CD4-positive, alpha-beta T cell treated with Interleukin-17A for 1 hour (primary cell): ENCODE measurements at regions not wholly inside any gene's neighbourhood (a gene's known extent, or its start where the extent isn't known, plus 50 kb on each side); places are given as distances from the start of the nearest gene placed in this dataset.

Experiments
- DNase-seq: peaks from one replicate; pipeline ENCODE4 v3.0.0-alpha.2; 2020

DNA sequence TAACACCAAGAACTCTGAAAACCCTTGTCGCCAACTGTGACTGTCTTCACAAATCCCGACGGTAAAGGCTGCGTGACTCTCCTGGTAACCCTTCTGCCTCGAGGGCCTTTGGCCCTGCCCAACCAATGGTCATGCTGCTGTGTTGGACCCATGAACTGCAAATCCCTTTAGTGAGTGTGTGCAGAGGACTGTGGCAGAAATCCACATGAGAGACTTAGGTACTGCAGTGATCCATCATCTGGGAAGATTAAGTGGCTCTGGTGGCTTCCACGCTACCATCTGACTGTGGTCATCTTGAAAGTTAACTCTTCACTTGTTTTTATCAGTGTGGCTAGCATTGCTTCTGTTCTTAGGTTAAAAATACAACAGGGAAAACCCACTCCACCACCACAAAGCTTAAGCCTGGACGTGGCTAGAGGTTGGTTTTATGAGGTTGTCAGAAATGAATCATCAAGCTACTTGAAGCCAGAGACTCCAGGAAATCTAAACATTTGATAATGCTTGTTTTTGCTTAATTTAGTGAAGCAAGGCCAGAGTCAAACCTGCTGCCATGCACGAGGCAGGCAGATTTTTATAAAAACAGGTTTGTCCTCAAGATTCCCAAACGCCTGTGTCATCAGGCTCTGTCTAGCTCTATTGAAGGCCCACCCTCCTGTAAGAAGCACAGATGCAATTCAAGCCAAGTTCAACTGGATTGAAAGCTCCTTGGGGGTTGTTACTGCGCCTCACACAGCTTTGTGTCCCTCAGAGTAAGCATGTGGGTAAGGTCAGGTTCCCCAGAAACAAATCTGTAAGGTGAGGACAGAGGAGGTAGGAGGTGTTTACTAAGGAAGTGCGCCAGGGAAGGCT is 52.7 kb upstream of the ERCC6L2 start:
- no peak for DNase-seq

DNA sequence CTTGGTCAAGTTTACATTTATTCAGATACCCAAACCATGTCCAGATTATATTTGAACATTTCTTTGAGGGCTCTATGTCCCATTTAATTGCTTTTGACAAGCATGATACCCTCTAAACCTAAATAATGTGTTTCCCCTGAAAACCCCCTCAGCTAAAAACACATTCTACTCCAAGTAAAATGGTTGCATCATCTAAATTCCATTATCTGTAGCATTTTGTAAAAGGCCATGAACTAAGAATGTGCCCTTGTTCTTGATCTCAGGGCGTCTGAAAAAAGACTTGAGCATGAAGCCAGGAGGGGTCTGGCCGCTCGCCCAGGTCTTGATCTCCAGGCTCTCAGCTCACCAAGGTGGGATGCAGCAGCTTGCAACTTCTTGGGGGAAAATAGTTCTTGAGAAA is 53.5 kb upstream of the ERCC6L2 start:
- DNase-seq: no peak

DNA sequence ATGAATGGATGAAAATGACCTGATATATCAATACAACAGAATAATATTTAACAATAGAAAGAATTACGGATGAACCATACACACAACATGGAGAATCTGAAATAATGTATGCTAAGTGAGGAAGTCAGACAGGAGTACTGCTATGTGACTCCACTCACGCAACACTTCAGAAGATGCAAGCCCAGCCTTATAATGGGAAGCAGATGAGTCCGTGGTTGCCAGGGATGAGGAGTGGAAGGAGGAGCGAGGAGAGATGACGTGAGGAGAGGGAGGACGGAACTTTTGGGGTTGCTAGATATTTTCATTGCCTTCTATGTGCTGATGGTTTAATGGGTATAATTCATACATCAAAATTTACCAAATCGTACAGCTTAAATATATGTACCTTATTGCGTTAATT is 55.4 kb upstream of the ERCC6L2 start:
- DNase-seq: no peak

DNA sequence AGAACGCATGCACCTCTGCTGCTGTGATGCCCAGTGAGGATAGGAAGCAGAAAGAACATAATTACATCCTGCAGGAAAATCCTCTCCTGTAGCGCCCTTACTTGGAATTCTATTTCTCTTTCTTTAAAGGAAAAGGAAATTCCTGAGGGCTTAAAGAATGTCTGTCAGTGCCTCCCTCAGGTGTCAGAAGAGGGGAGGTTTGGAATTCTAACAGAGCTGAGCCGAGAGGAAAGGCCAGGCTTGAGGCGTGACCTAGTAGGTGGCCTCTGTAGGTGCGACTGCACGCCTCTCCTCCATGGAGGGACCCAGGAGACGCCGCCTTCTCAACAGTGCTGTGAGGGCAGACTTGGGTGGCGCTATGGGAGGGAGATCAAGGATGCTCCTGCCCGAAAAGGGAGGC is 55.9 kb upstream of the ERCC6L2 start:
- DNase-seq: no peak

DNA sequence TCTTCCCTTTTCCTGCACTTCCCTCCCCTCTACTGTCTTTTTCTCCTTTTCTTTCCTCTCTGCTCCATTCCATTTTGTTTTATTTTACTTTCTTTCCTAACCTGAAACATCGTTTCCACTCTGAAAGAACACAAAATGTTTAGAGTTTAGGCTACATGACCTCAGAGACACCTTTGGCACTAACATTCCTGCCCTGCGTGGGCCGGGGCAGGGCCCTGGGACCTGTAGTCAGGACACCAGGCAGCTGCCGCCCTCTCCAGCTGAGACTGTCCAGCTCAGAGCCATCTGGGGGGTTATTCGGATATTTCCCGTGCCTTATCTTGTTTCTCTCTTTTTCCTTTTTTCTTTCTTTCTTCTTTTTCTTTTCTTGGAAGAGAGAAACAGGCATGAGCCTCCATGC is 58.3 kb upstream of the ERCC6L2 start:
- DNase-seq: no peak

DNA sequence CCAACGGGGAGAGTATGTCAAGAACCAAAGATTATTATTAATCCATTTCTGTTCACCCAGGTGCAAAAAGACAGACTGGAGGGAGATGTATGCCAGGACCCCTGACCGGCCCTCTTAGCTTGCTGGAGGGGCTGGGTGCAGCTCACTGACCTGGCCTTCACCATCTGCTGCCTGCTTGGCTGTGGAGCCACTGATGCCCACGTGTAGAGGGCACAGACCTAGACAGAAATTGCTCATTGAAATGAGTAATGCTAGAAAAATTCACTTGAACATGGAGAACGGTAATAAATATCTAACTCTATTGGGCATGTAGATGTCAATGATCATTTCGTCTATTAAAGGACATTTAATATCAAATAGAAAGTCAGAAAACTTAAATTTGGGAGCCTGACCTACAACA is 58.8 kb upstream of the ERCC6L2 start:
- no peak for DNase-seq

DNA sequence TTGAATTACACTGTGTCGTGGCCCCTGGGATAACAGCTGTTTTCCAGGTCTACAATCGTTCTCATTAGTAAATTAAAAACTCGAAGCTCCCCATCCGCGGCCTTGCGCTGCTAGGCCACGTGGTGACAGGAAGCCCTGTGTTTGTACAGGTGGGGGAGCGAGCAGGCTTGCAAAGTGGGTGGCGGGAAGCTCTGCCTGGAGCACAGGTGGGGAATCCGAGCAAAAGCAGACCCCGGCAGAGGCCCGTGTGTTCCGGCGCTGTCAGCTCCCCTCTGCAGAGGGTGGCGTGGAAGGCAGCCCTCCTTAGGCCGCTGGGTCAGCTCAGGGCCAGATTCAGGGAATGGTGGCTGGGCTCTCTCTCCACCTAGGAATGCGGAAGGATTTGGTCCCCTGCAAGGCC is 59.5 kb upstream of the ERCC6L2 start:
- DNase-seq: no peak

DNA sequence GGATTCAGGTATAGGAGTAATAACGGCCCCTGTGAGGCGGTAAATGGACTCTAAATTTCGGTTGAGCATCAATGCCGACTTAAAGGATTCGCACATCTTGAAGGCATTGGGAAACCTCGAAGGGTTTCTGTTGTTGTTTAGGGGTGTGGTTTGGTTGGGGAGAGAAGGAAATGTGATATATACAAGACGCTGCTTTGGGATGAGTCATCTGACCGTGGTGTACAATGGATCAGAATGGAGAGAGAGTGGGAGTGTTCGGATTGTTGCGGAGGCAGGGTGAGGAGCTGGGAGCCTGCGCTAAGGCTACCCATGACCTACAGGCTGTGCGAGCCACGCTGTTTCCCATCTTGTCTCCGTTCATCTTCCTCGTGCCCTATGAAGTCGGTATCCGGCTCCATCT is 60.4 kb upstream of the ERCC6L2 start:
- no peak for DNase-seq

DNA sequence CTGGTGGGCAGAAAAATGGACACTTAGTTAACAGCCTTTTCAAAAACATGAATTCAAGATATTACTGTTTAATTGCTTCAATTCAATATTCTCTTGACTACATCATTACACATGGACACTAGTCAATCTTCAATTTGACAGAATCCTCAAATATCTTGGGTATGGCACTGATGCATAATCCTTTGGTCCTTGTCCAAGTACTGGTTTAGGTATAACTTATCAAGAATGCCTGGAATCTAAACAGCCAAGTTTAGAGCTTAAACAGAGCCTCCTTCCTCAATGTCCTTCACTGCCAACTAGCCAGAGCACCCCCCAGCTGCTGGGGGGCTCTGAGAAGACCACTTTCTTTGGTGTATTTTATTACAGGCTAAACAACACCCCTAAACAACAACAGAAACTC is 61.6 kb upstream of the ERCC6L2 start:
- DNase-seq: no peak

DNA sequence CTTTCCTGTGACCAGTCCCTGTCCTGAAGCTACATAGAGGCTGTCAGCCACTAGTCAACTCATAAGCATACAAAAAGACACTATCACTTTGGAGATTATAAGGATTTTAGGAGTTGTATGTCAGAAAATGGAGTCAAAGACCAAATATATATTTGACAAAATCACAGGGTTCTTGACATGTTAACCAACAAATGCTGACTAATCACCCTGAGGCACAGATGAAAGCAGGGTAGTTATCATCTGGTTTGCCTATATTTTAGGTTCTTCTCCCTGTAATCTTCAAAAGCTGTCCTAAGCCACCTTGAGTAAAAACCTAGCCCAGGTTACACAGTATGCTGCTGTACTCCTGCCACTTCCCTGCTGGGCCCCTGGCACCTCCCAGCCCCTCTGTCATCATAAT is 64.7 kb upstream of the ERCC6L2 start:
- DNase-seq: no peak

DNA sequence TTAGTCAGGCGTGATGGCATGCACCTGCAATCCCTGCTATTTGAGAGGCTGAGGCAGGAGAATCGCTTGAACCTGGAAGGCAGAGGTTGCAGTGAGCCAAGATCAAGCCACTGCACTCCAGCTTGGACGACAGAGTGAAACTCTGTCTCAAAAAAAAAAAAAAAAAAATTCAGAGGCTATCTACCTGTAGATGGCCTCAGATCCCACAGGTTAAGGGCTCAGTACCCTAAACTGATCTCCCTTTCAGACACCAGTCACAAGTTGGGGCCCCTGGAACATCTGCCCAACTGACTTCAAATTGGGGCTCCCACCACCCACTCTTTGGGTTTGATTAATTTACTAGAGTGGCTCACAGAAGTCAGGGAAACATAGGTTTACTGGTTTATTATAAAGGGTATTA is 65.4 kb upstream of the ERCC6L2 start:
- DNase-seq: no peak

DNA sequence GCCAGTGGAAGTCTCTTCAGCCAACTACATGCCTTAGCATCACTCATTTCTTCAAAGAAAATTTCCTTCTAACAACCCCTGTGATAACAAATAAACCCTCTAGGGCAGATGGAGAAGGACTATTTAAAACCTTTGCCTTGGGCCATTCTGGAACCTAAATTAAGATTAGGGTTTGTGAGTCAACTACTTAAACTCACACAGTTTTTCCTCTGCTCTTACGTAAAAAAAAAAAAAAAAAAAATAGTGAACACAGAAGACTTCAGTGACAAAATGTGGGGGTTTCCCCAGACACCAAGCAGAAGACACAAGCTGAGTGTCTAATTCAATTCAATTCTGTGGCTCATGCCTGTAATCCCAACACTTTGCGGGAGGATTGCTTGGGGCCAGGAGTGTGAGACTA is 65.8 kb upstream of the ERCC6L2 start:
- DNase-seq: no peak

DNA sequence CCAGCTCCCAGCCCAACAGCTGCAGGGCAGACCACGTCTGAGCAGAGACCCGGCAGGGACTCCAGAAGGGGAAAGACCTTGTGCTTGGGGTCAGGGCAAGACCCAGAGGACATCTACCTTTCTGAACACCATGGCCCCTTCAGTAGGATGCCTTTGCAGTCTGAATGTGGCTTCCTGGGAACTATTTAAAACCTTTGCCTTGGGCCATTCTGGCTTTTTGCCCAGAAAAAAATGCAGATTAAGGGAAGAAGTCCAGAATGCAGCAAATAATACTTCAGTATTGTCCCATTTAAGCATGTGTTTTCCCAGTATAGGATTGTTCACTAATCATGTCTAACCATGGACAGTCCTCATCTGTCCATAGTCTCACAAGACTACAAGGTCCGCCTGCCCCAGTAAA is 67.5 kb upstream of the ERCC6L2 start:
- DNase-seq: no peak

DNA sequence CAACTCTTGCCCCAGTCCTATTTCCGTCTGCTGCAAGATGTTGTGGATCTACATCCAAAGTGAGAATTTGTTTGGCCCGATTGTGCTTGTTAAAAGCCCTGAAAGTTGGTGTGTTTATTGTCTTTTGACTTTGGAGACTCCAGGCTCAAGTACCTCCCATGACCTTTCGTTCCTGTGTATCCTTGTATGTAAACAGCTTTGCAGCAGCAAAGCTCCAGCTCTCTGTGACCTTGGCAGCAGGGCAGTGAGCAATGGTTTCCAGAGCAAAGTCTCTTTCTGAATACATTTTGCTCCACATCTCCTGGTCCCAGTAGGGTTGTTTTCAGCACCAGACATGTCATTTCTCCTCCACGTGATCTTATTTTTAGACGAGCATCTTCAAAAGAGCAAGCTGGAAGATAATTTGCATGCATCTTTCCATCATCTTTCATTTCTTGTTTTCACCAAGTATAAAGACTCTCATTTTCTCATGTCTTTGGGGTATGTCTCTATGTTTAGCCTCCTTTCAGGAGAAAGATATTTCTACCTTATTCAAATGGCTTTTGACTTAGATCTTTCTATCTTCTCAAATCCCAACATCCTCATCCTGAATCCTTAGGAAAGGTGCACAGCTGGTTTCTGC is 68.1 kb upstream of the ERCC6L2 start:
- no peak for DNase-seq

DNA sequence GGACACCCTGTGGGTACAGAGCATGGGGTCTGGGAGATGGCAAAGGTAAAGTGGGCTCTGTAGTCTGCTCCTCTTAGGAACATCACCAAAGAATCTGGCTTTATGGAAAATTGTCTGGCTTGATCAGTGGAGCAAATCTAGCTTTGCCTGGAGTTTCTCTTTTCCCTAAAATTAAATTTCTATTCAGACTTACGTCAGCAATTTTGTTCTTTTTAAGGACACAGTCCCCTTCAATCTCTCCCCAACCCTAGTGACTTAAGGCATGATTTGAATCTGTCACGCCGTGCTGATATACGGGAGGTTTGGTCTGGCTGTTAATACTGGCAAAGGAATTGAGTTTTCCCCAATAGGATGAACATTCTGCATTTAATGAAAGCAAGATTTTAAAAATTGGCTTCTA is 72.3 kb upstream of the ERCC6L2 start:
- no peak for DNase-seq

DNA sequence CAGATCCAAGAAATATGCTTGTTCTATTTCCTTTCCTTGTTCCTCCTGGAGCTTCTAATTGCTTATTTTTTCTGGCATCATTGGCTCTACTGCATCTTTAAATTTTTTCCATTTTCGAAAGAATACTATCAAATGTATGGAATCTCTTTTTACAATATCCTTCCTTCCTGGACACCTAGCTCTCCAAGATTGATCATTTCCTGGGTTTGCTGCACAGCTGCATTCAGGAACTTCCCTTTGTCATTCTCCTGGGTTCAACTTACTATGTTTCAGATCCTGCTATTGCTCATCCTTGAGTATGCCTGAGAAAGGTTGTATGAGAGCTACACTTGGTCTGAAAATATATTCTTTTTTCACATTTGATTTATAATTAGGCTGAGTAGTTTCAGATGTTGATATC is 73.7 kb upstream of the ERCC6L2 start:
- DNase-seq: no peak

DNA sequence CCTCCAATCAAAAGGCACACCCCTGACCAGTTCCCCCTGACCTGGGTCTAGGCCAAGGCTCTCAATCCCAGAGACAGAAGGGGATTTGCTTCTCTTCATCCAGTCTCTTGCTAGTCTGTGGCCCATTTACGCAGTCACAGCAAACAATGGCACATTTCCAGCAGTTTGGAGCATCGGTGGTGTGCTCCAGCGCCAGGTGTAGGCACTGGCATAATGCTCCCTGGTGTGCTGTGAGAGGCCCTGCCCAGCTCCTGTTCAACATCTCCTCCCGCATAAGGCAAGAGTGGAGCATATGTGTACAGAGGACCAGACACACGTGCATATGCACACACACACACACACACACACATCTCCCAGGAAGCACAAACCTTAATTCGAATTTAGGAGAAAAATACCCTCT is 79.5 kb upstream of the ERCC6L2 start:
- DNase-seq: no peak

DNA sequence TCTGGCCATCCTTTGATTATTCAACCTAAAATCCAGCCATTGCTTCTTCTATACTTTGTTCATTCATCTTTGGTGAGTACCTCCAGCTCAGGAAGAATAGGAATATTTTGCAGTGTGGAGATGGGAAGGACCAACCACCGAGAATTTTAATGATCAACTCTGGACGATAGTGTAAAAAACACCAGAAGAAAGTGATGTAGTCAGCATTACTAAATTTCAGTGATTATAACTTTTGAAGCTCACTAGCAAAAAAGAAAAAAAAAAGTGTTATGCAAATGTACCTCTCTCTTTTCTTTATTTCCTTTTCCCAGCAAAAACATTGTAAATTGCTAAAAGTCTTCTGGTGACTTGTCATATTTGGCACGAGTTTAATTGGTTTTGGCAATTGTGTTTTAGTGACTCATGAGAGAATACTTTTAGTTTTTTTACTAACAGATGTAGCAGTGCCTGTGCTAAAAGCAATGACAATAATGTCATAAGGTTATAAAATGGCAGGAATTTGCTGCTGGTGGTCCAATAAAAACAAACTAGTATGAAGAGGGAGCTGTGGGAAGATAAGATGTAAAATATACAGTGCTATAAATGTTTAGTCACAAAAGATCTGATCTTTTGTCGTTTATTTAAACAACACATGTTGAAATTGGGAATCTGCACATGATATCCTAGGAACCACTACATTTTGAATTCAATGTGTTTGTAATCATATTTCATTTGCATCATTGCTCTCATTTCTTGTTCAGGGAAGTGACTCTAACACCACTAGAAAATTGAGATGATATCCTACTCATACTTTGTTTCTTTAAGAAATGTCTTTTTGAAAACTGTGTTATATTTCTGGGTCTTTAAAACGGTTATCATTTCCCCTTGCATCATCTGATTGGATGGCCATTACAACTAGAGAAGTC is 81.3 kb upstream of the ERCC6L2 start:
- no peak for DNase-seq

DNA sequence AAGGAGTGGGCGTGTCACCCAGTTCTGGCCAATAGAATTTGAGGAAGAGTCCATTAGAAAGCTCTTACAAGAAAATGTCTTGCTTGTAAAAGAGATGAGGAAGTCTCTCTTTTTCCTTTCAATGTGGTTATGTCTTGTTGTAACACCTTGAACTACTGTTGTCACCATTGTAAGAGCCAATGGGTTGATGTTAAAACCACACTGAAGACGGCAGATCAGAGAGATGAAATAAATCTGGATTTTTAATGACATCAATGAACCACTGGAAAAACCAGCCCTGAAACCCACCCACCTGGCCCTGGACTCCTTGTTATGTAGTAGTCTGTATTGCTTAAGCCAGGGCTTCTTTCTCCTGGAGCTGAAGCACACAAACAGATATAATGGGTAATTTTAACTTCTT is 83.8 kb upstream of the ERCC6L2 start:
- no peak for DNase-seq

DNA sequence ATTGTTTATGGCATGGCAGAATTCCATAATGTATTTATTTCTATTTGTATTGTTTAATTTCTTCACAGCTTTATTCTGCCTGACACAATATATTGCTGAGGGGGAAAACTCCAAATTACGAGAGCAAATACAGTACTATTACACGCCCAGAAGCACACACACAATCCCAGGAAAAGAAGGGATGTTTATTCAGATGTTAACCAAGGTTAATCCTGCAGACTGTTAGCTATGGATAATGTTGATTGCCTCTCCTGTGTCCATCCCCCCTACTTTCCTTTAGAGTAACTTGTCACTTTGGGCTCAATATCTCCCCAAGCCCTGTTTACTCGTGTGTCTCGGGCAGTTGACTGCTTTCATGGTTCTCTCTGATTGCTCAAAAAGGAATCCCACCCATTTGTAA is 84.2 kb upstream of the ERCC6L2 start:
- no peak for DNase-seq

DNA sequence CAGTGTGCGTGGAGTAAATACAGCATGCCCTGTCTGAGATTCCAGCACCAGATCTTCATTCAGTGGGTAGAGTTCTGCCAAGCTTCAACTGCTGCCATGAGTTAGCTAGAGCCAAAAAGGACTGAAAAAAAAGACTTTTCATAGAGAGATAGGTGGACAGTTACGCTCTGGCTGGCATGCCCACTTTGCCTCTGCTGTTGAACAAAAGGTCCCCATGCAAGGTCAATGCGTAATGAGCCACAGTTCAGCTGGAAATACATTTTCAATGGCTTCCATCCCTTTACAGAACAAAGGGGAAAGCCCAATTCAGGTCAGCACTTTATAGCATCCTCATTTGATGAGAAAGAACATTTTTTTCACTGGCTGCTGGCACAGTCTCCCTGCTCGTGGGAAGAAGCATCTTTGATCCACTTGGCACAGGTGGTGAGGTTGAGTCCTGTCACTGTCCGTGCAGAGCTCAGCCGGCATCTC is 86.9 kb upstream of the ERCC6L2 start:
- no peak for DNase-seq

DNA sequence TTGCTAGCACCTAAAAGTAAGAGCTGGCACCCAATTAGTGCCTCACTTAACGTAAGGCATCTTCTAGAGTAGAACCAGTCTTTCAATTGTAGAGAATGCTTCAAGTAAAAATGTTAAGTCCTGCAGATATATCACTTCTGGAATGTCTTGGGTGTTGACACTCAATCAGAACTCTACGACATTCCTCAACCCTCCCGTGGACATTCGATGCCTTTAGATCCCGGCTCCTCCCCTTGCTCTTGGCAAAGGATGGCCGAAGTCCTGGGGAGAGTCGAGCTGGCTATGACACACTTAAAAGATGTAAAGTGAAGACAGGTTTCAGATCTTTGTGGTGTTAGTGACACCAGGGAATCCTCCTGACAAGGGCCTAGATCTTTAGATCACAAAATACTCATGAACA is 87.5 kb upstream of the ERCC6L2 start:
- DNase-seq: no peak

DNA sequence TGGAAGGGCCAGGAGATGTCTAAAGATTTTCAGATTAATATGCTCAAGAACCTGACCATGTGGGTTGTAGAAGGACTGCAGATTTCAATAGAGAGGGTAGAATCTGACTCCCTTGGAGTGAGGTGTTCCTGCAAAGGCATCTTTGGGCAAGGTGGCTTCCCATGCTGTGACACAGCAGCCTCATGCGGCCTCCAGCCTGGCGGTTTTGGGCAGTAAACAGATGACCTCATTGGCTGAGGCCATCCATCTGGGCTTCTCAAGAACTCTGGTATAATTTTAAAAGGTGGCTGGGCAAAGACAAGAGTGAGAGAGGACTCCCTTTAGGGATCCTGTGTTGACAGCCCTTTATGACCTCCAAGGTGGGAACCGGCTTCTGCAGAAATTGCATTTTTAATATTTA is 90.3 kb upstream of the ERCC6L2 start:
- DNase-seq: no peak

DNA sequence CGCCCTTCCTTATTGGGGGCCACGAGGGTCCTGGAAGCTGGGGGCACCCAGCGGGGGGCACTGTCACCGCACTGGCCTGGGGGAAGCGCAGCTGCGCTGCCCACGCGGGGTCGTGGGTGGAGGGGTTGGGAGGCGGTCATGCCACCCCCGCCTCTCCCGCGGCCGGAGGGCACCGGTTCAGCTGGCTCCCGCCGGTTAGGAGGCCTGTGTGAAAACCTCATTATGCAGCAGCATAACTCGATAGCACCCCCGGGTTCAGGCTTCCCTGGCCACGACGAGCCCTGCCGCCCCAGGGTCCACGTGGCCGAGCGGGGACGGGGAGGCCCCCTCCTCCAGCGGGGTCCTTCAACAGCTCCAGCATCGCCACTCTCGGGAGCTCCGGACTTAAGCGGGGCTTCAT is 91.2 kb upstream of the ERCC6L2 start:
- DNase-seq: no peak
